Activated CD4-positive, alpha-beta T cell treated with anti-CD3 and anti-CD28 coated beads, Interleukin-10, Interleukin-2, amounts not matched to agents 100 ng/mL and 50 ng/mL, durations not matched to agents 16 hours and 8 hours (primary cell): ENCODE measurements at regions not wholly inside any gene's neighbourhood (a gene's known extent, or its start where the extent isn't known, plus 50 kb on each side); places are given as distances from the start of the nearest gene placed in this dataset.

Experiments used
- DNase-seq: peaks from one replicate; pipeline ENCODE4 v3.0.0-alpha.2; 2020

GRCh38 chr2:136255648-136256461, 137.9 kb upstream of the CXCR4 start:
- no peak for DNase-seq

GRCh38 chr2:136255127-136255526, 137.2 kb upstream of the CXCR4 start:
- DNase-seq, result no peak

- no peak for DNase-seq
Observed at GRCh38 chr2:136254681-136255080, 136.7 kb upstream of the CXCR4 start.

- DNase-seq, result no peak
Observed at GRCh38 chr2:136253288-136254004, 135.5 kb upstream of the CXCR4 start.

GRCh38 chr2:136251885-136252585, 134.1 kb upstream of the CXCR4 start:
- DNase-seq, result no peak

GRCh38 chr2:136251197-136251884, 133.4 kb upstream of the CXCR4 start:
- DNase-seq, result no peak

- DNase-seq, result no peak
Observed at GRCh38 chr2:136250131-136250530, 132.2 kb upstream of the CXCR4 start.

GRCh38 chr2:136248907-136249306, 131.0 kb upstream of the CXCR4 start:
- no peak for DNase-seq

- DNase-seq, result no peak
Observed at GRCh38 chr2:136248242-136248641, 130.3 kb upstream of the CXCR4 start.

GRCh38 chr2:136247204-136247950, 129.4 kb upstream of the CXCR4 start:
- DNase-seq, result peak; percentile 9

GRCh38 chr2:136246086-136246669, 128.2 kb upstream of the CXCR4 start:
- no peak for DNase-seq

GRCh38 chr2:136245211-136245610, 127.3 kb upstream of the CXCR4 start:
- no peak for DNase-seq

- no peak for DNase-seq
Observed at GRCh38 chr2:136244536-136244885, 126.6 kb upstream of the CXCR4 start.

- no peak for DNase-seq
Observed at GRCh38 chr2:136243638-136244535, 125.9 kb upstream of the CXCR4 start.

GRCh38 chr2:136242687-136243277, 124.8 kb upstream of the CXCR4 start:
- DNase-seq, result peak; percentile 82

GRCh38 chr2:136242100-136242499, 124.2 kb upstream of the CXCR4 start:
- no peak for DNase-seq

- no peak for DNase-seq
Observed at GRCh38 chr2:136239079-136239685, 121.2 kb upstream of the CXCR4 start.

- DNase-seq, result peak; percentile 79
Observed at GRCh38 chr2:136238286-136239078, 120.5 kb upstream of the CXCR4 start.

- no peak for DNase-seq
Observed at GRCh38 chr2:136236019-136236418, 118.1 kb upstream of the CXCR4 start.
